Gastroesophageal sphincter (tissue), 4 donors: ENCODE measurements at regions not wholly inside any gene's neighbourhood (a gene's known extent, or its start where the extent isn't known, plus 50 kb on each side); places are given as distances from the start of the nearest gene placed in this dataset.

Experiments
- ATAC-seq: fragments of 150-250 bp; one replicate; pipeline ENCODE4 v1.9.1; 2016; ENCODE audit warnings: mild to moderate bottlenecking, moderate library complexity
- H3K27ac ChIP-seq, 4 donors: fragments of 200-600 bp; sonication (generic) in 3 of 4; 1 replicate in 3 of 4; 2 replicates in 1 of 4; pipeline ENCODE4 v1.5.1; 2016 to 2019
- H3K27me3 ChIP-seq: fragments of 200-600 bp; sonication (generic); one replicate; pipeline ENCODE4 v1.5.1; 2019
- H3K36me3 ChIP-seq, 2 donors: fragments of 200-600 bp; sonication (generic); one replicate each; pipeline ENCODE4 v1.5.1; 2019; ENCODE audit warnings: control low read depth in 1 of 2
- H3K4me1 ChIP-seq, 3 donors: fragments of 200-600 bp; sonication (generic); 1 replicate in 2 of 3; 2 replicates in 1 of 3; pipeline ENCODE4 v1.5.1; 2016 to 2019; ENCODE audit warnings: control low read depth in 2 of 3
- H3K4me3 ChIP-seq, 2 donors: fragments of 200-600 bp; sonication (generic); one replicate each; pipeline ENCODE4 v1.5.1; 2019; ENCODE audit warnings: mild to moderate bottlenecking in 1 of 2, moderate library complexity in 1 of 2
- H3K9me3 ChIP-seq, 3 donors: fragments of 200-600 bp; sonication (generic); one replicate each; pipeline ENCODE4 v1.5.1; 2017 to 2019; ENCODE audit warnings: control low read depth in 2 of 3
- CTCF ChIP-seq, 4 experiments: fragments of 200-600 bp in 2 of 4; fragments of 450-650 bp in 2 of 4; sonication (generic) in 1 of 4; IDR thresholded peaks; one replicate each; pipeline ENCODE4 v1.5.1; 2017 to 2019; ENCODE audit warnings: antibody characterized with exemption in 4 of 4, mild to moderate bottlenecking in 2 of 4, moderate library complexity in 2 of 4
- EP300 ChIP-seq: sonication (generic); formaldehyde crosslinking; IDR thresholded peaks from one replicate; pipeline ENCODE4 v1.6.1; 2017; ENCODE audit warnings: antibody characterized with exemption, mild to moderate bottlenecking
- POLR2A ChIP-seq, 2 donors: fragments of 450-650 bp; IDR thresholded peaks; one replicate each; pipeline ENCODE4 v1.6.1; 2017; ENCODE audit warnings: antibody characterized with exemption in 2 of 2, mild to moderate bottlenecking in 2 of 2, moderate library complexity in 1 of 2
- POLR2AphosphoS5 ChIP-seq: sonication (generic); formaldehyde crosslinking; IDR thresholded peaks from one replicate; pipeline ENCODE4 v1.6.1; 2017; ENCODE audit warnings: antibody characterized with exemption
- WGBS, 2 donors: methylation state at CpG; one replicate each; pipeline ENCODE4 v1.1.5; 2018; ENCODE audit warnings: low coverage in 1 of 2; 5-methylcytosine and 5-hydroxymethylcytosine counted together

- H3K27ac ChIP-seq: peak overlapping the region in 3 of 4 donors; percentile 58 to 78 (median 59)
These were observed 199.5 kb downstream of the REEP3 start for GRCh38 chr10:63720676-63721075.

GRCh38 chr10:63722537-63722936 is 201.3 kb downstream of the REEP3 start:
- 24 to 60% methylated on average over 1 to 4 of the region's 5 CpGs for WGBS, 2 donors
- TF ChIP-seq POLR2A (IDR thresholded peaks at IDR 0.05): no peak
- peak; percentile 93 for TF ChIP-seq POLR2AphosphoS5
- TF ChIP-seq EP300: no peak

More at GRCh38 chr10:63720676-63721075, 199.5 kb downstream of the REEP3 start:
- no peaks in the 10 kb centered on the region for H3K27me3 ChIP-seq
- H3K4me1 ChIP-seq: peaks cover 0 to 35% (median 7%) of the 10 kb centered on the region in 3 donors
- TF ChIP-seq EP300: no peak
- no peak for TF ChIP-seq CTCF (IDR thresholded peaks at IDR 0.05)
- TF ChIP-seq POLR2A (IDR thresholded peaks at IDR 0.05): no peak
- TF ChIP-seq POLR2AphosphoS5: no peak
- no peak for ATAC-seq
- no peaks in the 10 kb centered on the region for H3K36me3 ChIP-seq
- H3K9me3 ChIP-seq: no peaks in the 10 kb centered on the region
- no peak overlapping the region for H3K4me3 ChIP-seq
- WGBS, 2 donors: 64 to 65% methylated on average over 4 of the region's 4 CpGs

GRCh38 chr10:63723320-63723719 is 202.1 kb downstream of the REEP3 start:
- Histone ChIP-seq H3K9me3 (no peaks in the 10 kb centered on the region), H3K27me3 (no peaks in the 10 kb centered on the region), H3K4me3 (no peak overlapping the region), H3K27ac (peak overlapping the region in 2 of 4 donors; percentile 78 to 79), H3K36me3 (no peaks in the 10 kb centered on the region), H3K4me1 (peaks cover 0 to 30% (median 7%) of the 10 kb centered on the region in 3 donors)
- TF ChIP-seq CTCF (IDR thresholded peaks at IDR 0.05): no peak
- no peak for TF ChIP-seq POLR2A (IDR thresholded peaks at IDR 0.05)
- TF ChIP-seq EP300: no peak
- TF ChIP-seq POLR2AphosphoS5: no peak
- no peak for ATAC-seq
- 0 to 64% methylated on average over 1 to 4 of the region's 4 CpGs for WGBS, 2 donors

More at GRCh38 chr10:63722537-63722936, 201.3 kb downstream of the REEP3 start:
- peak overlapping the region; percentile 30 to 79 (median 70) for H3K27ac ChIP-seq
- no peaks in the 10 kb centered on the region for H3K27me3 ChIP-seq
- ATAC-seq: peak; percentile 88
- H3K9me3 ChIP-seq: no peaks in the 10 kb centered on the region
- peaks cover 0 to 30% (median 7%) of the 10 kb centered on the region in 3 donors for H3K4me1 ChIP-seq
- no peaks in the 10 kb centered on the region for H3K36me3 ChIP-seq
- no peak overlapping the region for H3K4me3 ChIP-seq

GRCh38 chr10:63723741-63724140 is 202.5 kb downstream of the REEP3 start:
- no peak for ATAC-seq

GRCh38 chr10:63724922-63725321 is 203.7 kb downstream of the REEP3 start:
- H3K36me3 ChIP-seq: no peaks in the 10 kb centered on the region
- H3K27me3 ChIP-seq: no peaks in the 10 kb centered on the region
- H3K9me3 ChIP-seq: no peaks in the 10 kb centered on the region
- no peak for TF ChIP-seq EP300
- no peak for TF ChIP-seq CTCF (IDR thresholded peaks at IDR 0.05)
- no peak for TF ChIP-seq POLR2A (IDR thresholded peaks at IDR 0.05)
- no peak for TF ChIP-seq POLR2AphosphoS5
- H3K27ac ChIP-seq: no peak overlapping the region
- no peak for ATAC-seq
- H3K4me3 ChIP-seq: no peak overlapping the region
- WGBS, 2 donors: 88 to 94% methylated on average over 2 of the region's 2 CpGs
- H3K4me1 ChIP-seq: peaks cover 0 to 25% (median 7%) of the 10 kb centered on the region in 3 donors

More at GRCh38 chr10:63723741-63724140, 202.5 kb downstream of the REEP3 start:
- Histone ChIP-seq H3K27ac (no peak overlapping the region), H3K4me3 (no peak overlapping the region), H3K9me3 (no peaks in the 10 kb centered on the region), H3K4me1 (peaks cover 0 to 30% (median 7%) of the 10 kb centered on the region in 3 donors), H3K36me3 (no peaks in the 10 kb centered on the region), H3K27me3 (no peaks in the 10 kb centered on the region)
- WGBS, 2 donors: 95% methylated on average over 3 of the region's 7 CpGs; no CpG with 5 or more reads in 1 of the 2 donors
- no peak for TF ChIP-seq POLR2A (IDR thresholded peaks at IDR 0.05)
- no peak for TF ChIP-seq EP300

GRCh38 chr10:63726867-63727266 is 205.7 kb downstream of the REEP3 start:
- TF ChIP-seq EP300 (no peak), POLR2A (IDR thresholded peaks at IDR 0.05) (no peak), POLR2AphosphoS5 (no peak), CTCF (IDR thresholded peaks at IDR 0.05) (no peak)
- no peaks in the 10 kb centered on the region for H3K36me3 ChIP-seq
- H3K27me3 ChIP-seq: no peaks in the 10 kb centered on the region
- 88% methylated on average over 2 of the region's 2 CpGs for WGBS, 2 donors
- H3K27ac ChIP-seq: no peak overlapping the region
- ATAC-seq: no peak
- peaks cover 0 to 16% (median 4%) of the 10 kb centered on the region in 3 donors for H3K4me1 ChIP-seq
- H3K9me3 ChIP-seq: no peaks in the 10 kb centered on the region
- H3K4me3 ChIP-seq: no peak overlapping the region
